Uterus (tissue), 3 donors: ENCODE measurements at regions not wholly inside any gene's neighbourhood (a gene's known extent, or its start where the extent isn't known, plus 50 kb on each side); places are given as distances from the start of the nearest gene placed in this dataset.

Source experiments
- DNase-seq, 2 donors: peaks; one replicate each; pipeline ENCODE4 v3.0.0-alpha.2; 2019 to 2020
- H3K27ac ChIP-seq, 2 donors: fragments of 200-600 bp; sonication (generic); 1 replicate in 1 of 2; 2 replicates in 1 of 2; pipeline ENCODE4 v1.5.1; 2016 to 2018
- H3K27me3 ChIP-seq, 2 donors: fragments of 200-600 bp; sonication (generic); one replicate each; pipeline ENCODE4 v1.5.1; 2018 to 2019; ENCODE audit warnings: control low read depth in 1 of 2
- H3K36me3 ChIP-seq, 2 donors: fragments of 200-600 bp; sonication (generic); one replicate each; pipeline ENCODE4 v1.5.1; 2019; ENCODE audit warnings: control low read depth in 1 of 2
- H3K4me1 ChIP-seq, 2 donors: fragments of 200-600 bp; sonication (generic); one replicate each; pipeline ENCODE4 v1.5.1; 2018 to 2019; ENCODE audit warnings: control low read depth in 1 of 2
- H3K4me3 ChIP-seq, 2 donors: fragments of 200-600 bp; sonication (generic); 1 replicate in 1 of 2; 2 replicates in 1 of 2; pipeline ENCODE4 v1.5.1; 2018 to 2019; ENCODE audit warnings: mild to moderate bottlenecking in 1 of 2
- H3K9me3 ChIP-seq, 2 donors: fragments of 200-600 bp; sonication (generic); one replicate each; pipeline ENCODE4 v1.5.1; 2019; ENCODE audit warnings: control low read depth in 1 of 2
- CTCF ChIP-seq, 4 experiments: fragments of 200-600 bp in 2 of 4; fragments of 450-650 bp in 2 of 4; sonication (generic) in 2 of 4; IDR thresholded peaks; one replicate each; pipeline ENCODE4 v1.5.1; 2016 to 2019; ENCODE audit warnings: antibody characterized with exemption in 4 of 4, mild to moderate bottlenecking in 2 of 4, moderate library complexity in 1 of 4
- POLR2A ChIP-seq, 2 donors: fragments of 450-650 bp; IDR thresholded peaks; one replicate each; pipeline ENCODE4 v1.6.1; 2016; ENCODE audit warnings: antibody characterized with exemption in 2 of 2, mild to moderate bottlenecking in 1 of 2, moderate library complexity in 1 of 2
- intact Hi-C: fragments of 100-400 bp; cut with DNase I; formaldehyde crosslinking; loops from one replicate; pipeline ENCODE4 v1.15.1; 2023; ENCODE audit warnings: low total_unique reads
- donor health status: DM: yes; HTN: yes; CAD: no.

GRCh38 chr19:31127134-31127967, 221.9 kb downstream of the TSHZ3 start:
- no peaks in the 10 kb centered on the region for H3K9me3 ChIP-seq
- TF ChIP-seq CTCF (IDR thresholded peaks at IDR 0.05) (no peak), POLR2A (IDR thresholded peaks at IDR 0.05) (no peak)
- no peaks in the 10 kb centered on the region for H3K27me3 ChIP-seq
- H3K4me3 ChIP-seq, result no peak overlapping the region
- H3K27ac ChIP-seq, result peak overlapping the region; percentile 53 to 70
- intact Hi-C loops, result no loop called here
- DNase-seq, result peak; percentile 19 to 33
- no peaks in the 10 kb centered on the region for H3K36me3 ChIP-seq
- no peaks in the 10 kb centered on the region for H3K4me1 ChIP-seq

GRCh38 chr19:31126236-31126635, 223.0 kb downstream of the TSHZ3 start:
- no peaks in the 10 kb centered on the region for H3K9me3 ChIP-seq
- no peak overlapping the region for H3K4me3 ChIP-seq
- TF ChIP-seq POLR2A (IDR thresholded peaks at IDR 0.05), result no peak
- TF ChIP-seq CTCF (IDR thresholded peaks at IDR 0.05), result no peak
- intact Hi-C loops, result no loop called here
- no peaks in the 10 kb centered on the region for H3K4me1 ChIP-seq
- no peak overlapping the region for H3K27ac ChIP-seq
- no peaks in the 10 kb centered on the region for H3K27me3 ChIP-seq
- no peak for DNase-seq
- H3K36me3 ChIP-seq, result no peaks in the 10 kb centered on the region

- H3K9me3 ChIP-seq, result no peaks in the 10 kb centered on the region
- no peak overlapping the region for H3K27ac ChIP-seq
- H3K4me1 ChIP-seq, result no peaks in the 10 kb centered on the region
- intact Hi-C loops, result no loop called here
- H3K36me3 ChIP-seq, result no peaks in the 10 kb centered on the region
- H3K27me3 ChIP-seq, result no peaks in the 10 kb centered on the region
- H3K4me3 ChIP-seq, result no peak overlapping the region
- no peak for DNase-seq
- TF ChIP-seq POLR2A (IDR thresholded peaks at IDR 0.05) (no peak), CTCF (IDR thresholded peaks at IDR 0.05) (no peak)
Measured at GRCh38 chr19:31125071-31125470, 224.2 kb downstream of the TSHZ3 start.

- DNase-seq, result no peak
- TF ChIP-seq CTCF (IDR thresholded peaks at IDR 0.05) (no peak), POLR2A (IDR thresholded peaks at IDR 0.05) (no peak)
- H3K27ac ChIP-seq, result no peak overlapping the region
- H3K9me3 ChIP-seq, result no peaks in the 10 kb centered on the region
- H3K27me3 ChIP-seq, result no peaks in the 10 kb centered on the region
- intact Hi-C loops, result no loop called here
- no peak overlapping the region for H3K4me3 ChIP-seq
- no peaks in the 10 kb centered on the region for H3K36me3 ChIP-seq
- no peaks in the 10 kb centered on the region for H3K4me1 ChIP-seq
Measured at GRCh38 chr19:31121501-31121900, 227.7 kb downstream of the TSHZ3 start.

GRCh38 chr19:31120952-31121351, 228.3 kb downstream of the TSHZ3 start:
- H3K4me1 ChIP-seq, result no peaks in the 10 kb centered on the region
- TF ChIP-seq CTCF (IDR thresholded peaks at IDR 0.05), result no peak
- H3K9me3 ChIP-seq, result no peaks in the 10 kb centered on the region
- no peaks in the 10 kb centered on the region for H3K27me3 ChIP-seq
- H3K27ac ChIP-seq, result no peak overlapping the region
- DNase-seq, result no peak
- no peaks in the 10 kb centered on the region for H3K36me3 ChIP-seq
- no peak overlapping the region for H3K4me3 ChIP-seq
- intact Hi-C loops, result no loop called here
